Urothelium cell line (cell line): ENCODE measurements at regions not wholly inside any gene's neighbourhood (a gene's known extent, or its start where the extent isn't known, plus 50 kb on each side); places are given as distances from the start of the nearest gene placed in this dataset.

Source experiments
- DNase-seq: peaks from one replicate; pipeline ENCODE4 v3.0.0; 2011; ENCODE audit warnings: low spot score, mixed read lengths
- FAIRE-seq: peaks from 2 replicates; lab custom pipeline; 2011; peaks lifted over from hg19 to GRCh38; lab: Jason Lieb, UNC

DNA sequence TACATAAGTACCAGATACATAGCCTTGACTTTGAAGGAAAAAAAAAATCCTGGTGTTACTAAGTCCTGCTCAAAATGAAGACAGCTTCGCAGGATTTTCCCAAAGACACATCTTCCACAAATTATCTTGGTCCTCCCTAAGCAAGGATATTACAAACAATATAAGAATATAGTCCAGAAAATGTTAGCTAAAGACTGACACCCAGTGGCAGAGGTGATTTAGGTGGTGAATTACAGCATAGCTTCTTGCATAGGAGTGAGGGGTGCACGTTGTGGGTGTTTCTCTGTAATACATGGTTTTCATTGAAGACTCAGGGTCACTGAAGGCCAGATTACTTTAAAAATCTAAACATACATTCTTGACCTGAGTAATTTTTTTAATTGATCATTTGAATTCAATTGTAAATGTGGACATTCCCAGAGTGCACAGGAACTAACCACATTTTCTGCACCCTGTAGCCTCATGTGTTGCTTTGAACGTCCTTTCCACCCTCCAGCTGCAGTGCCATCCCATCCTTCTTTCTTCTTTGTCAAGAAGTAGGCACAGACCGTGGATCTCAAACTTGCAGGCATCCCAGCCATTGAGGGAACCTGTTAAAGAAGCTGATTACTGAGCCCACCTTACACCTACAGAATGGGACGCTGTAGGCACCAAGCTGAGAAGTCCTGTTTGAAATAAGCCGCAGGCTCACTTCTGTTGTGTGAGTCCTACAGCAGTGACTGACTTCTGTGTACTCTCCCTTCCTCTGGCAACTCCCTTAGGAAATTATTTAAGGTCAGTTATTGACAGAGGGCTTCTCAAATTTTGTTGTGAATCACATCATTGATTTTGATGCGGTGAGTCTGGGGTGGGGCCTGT, 102.6 kb downstream of the PERP start:
- DNase-seq = peak; percentile 30
- FAIRE-seq = no peak

- no peak for FAIRE-seq
- no peak for DNase-seq
Observed at GRCh38 chr6:138005846-138006245, 101.4 kb downstream of the PERP start.

DNA sequence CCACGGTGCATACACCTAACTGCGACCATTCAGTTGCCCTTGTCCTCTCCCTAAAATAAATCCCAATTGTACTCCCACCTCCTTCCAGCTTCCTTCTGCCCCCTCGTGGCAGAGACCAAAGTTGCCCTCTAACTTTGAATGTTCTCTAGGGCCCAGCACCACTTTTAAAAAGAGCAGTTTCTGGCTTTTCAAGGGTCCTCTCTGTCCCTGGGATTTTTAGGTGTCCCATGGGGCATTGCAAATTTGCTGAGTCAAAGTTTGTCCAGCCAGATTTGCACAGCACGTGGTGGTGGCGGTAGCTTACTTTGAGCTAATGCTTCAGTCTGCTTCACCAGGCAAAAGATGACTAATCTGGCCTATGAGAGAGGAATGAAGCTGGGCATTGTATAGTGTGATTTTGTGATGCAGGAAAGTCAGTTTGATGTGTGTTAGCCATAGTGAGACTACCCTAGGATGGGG, 100.2 kb downstream of the PERP start:
- peak; percentile 58 for DNase-seq
- no peak for FAIRE-seq

DNA sequence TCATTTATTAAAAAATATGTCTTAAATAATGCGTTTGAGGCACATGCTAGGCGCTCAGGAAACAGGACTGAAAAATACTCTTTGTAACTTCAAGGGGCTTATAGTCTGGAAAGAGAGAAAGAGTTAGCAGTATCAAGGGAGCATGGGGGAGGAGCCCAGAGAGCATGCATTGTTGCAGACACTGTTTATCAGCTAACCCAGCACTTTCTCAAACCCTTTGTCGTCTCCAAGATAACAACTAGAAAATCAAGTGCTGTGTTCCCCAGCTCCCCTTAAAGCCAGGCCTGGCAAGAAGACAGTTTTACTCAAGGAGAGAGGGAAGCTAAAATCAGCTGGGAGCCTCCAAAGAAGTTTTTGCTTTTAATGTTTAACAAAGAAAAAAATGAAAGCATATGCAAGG, 98.4 kb downstream of the PERP start:
- FAIRE-seq (no peak), DNase-seq (no peak)

GRCh38 chr6:138011413-138011812, 95.8 kb downstream of the PERP start:
- FAIRE-seq (no peak), DNase-seq (no peak)

DNA sequence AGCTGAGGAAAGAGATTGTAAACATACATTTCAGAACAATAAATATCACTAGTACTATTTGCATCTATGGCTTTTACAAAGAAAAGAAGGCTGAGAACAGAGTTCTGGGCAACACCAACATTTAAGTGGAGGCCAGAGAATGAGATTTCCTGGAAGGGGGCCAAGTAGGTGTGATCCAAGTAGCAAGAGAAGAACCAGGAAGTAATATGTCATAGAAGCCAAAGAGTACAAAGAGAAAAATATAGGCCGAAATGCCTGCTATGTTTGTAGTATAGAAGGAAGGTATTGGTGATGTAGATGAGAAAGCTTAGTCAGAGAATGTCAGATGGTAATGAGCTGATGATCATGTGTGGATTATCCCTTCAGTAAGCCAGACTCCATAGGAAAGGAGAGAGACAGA, 94.5 kb downstream of the PERP start:
- FAIRE-seq = no peak
- no peak for DNase-seq

DNA sequence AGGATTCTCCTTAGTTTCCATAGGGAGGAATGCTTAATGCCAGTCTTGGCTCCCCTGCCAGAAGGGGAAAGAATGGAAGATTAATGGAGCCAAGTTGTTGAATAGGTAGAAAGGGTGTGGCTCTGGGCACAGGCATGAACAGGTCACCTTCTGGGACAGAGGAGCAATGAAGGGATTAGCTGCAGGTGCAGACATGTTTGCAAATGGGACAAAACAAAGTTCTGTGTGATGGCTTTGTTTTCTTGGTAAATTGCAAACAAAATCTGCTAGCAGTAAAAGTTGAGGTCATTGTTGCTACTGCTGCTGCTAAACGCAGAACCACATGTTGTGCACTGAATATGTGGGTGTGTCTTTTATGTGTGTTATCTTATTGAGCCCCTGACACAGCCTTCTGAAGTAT, 93.3 kb downstream of the PERP start:
- no peak for DNase-seq
- FAIRE-seq = no peak

DNA sequence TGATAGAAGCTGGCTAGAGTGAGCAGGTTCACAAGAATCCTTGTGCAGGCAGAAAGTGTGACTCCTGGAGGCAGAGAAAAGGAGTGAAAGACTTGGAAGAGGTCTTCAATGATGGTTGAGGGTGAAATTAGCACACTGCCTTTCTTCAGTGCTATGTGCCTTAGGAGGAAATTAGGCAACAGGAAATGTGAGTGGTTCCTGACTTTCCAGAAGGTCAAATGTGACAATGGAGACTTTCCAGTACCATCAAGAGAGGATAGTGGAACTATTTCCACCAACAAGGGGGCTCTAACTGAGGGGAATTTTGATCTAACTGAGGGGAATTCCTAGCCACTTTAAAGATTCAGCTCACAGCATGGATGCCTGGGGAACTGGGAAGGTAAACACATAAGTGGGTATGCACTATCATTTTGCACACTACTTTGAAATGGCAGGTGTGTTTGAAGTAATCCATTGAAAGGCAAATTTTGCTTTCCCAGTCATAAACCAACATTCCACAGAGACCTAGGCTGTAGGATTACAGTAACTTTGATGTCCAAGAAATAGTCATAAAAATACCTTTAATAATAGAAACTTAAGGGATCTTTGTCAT, 90.0 kb downstream of the PERP start:
- no peak for FAIRE-seq
- DNase-seq = no peak

GRCh38 chr6:138018297-138018696, 88.9 kb downstream of the PERP start:
- FAIRE-seq = no peak
- DNase-seq = no peak

DNA sequence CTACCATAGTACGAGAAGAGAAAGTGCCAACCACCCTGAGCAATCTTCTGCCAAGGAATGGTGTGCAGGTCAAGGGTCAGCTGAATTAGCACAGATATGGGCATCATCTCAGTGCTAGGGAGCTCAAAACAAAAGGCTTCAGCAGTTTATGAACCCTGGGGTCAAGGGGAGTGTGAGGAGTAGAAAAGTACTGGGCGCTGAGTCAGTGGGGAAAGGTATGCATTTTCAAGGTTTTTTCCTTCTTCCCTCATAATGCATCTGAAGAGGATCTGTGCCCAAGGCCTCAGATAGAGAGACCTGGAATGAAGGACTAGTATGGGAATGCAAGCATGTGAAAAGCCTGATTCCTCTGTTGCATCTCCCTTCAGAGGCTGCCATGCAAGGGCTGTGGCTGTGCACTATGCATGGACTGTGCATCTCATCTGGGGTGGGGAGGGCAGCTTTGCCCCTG, 81.7 kb downstream of the PERP start:
- DNase-seq (no peak), FAIRE-seq (no peak)

DNA sequence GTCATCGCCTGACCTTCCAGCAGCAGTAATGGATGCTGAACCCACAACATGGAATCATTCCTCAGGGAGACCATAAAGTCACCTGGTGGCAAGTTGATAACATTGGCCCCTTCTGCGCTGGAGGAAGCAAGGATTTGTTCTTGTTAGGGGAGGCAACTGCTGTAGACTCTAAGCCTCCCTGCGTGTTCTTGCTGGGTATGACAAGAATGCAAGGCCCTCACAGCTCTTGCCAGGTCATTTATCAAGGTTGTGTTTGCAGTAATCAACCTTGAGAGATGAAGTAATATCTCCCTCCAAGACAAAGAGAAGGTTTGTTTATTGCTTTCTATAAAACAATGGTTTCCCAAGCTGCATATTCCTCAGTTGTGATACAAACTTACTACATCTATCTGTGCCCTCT, 80.9 kb downstream of the PERP start:
- FAIRE-seq (no peak), DNase-seq (no peak)

DNA sequence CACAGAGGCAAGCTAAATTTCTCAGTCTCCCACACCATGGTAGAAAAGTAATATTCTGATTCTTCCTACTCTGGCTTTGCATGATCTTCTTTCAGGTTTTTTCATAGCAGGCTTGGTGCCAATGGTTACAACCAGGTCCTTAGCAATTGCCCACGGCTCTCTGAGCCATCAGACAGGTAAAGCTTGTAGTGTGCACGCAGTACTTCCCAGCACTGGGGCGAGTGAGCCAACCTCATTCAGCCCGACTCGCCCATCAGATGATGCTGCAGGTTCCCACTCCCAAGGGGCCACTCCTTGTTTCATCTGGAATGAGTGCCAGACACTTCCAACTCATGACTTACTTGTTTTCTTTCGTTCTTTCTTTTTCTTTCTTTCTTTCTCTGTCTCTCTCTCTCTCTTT, 78.3 kb downstream of the PERP start:
- DNase-seq = no peak

GRCh38 chr6:138030872-138031271, 76.3 kb downstream of the PERP start:
- DNase-seq = no peak
- no peak for FAIRE-seq

More for the DNA sequence above, 78.3 kb downstream of the PERP start:
- FAIRE-seq = no peak

DNA sequence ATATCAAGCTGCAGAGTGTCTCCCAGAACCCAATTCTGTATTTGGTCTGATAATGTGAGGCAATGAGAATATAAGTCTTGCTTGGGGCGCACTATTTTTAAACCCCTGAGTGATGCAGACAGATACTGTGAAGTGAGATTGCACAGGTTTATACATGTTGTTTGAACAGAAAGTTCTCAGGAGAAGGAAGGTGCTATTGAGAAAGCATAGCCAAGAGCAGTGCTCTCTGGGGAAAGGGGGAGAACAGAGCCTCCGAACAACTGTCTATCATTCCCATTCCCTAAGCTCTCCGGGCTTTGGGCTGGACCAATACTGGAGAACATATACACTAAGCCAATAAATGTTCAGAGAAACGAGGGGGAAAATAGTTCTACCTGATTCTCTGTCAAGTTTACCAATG, 75.8 kb downstream of the PERP start:
- no peak for FAIRE-seq

DNA sequence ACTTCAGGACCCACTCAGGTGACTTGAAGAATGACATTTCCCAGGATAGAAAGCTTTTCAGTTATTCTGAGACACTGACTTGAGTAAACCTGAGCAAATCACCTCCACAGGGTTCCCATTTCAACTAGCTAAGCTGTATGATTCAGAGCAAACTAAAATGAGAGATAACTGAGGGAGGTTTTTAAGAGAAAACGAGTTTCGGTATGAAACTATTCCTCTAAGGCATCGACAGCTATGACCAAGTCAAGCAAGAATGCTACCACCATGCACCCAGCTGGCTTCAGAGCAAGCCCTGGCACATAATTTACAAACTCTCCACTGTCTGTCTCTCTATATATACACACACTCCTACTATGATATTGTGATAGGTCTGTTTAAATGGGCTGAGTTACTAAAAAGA, 75.4 kb downstream of the PERP start:
- no peak for DNase-seq
- FAIRE-seq = no peak

More for the DNA sequence above, 75.8 kb downstream of the PERP start:
- DNase-seq = no peak

GRCh38 chr6:138032571-138032970, 74.6 kb downstream of the PERP start:
- FAIRE-seq (no peak), DNase-seq (no peak)

DNA sequence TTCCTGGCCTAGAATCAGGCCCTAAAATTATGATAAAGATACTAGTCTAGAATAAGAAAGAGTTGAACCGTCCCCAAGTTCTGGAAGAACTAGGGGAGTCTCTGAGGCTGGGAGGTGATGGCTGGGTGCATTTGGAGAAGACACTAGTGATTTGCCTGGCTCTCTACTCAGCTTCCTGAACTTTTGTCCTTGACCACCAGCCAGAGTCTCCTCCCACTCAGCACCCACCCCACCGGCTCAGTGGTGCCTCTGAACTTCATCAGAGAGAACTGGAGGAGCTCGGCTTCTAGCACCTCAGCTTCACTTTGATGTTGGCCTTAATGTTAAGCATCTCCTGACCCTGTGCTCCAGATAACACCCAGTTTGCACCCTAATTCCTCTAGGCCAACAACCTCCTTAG, 73.0 kb downstream of the PERP start:
- DNase-seq = no peak
- FAIRE-seq = no peak

GRCh38 chr6:138035070-138035469, 72.1 kb downstream of the PERP start:
- DNase-seq (no peak), FAIRE-seq (no peak)

DNA sequence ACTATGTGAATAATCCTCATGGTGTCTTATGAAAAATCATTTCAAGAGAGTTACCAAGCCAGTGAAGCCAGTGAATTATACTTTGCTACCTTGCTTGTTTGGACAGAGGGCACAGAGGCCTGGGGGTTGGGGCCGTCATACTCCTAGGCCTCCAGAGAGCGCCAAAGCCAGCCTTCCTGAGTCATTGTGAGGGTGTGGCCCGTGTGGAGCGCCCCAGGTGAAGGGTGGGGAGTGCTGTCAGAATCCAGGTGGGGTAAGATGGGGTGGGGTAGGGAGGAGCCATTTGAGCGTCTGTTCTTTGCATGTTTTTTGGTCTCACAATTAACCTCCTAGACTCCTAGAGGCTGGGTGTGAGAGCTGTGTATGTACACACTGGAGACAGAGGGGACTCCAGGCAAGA, 71.1 kb downstream of the PERP start:
- FAIRE-seq (no peak), DNase-seq (no peak)

- DNase-seq (no peak), FAIRE-seq (no peak)
Observed at GRCh38 chr6:138037009-138037504, 70.2 kb downstream of the PERP start.

DNA sequence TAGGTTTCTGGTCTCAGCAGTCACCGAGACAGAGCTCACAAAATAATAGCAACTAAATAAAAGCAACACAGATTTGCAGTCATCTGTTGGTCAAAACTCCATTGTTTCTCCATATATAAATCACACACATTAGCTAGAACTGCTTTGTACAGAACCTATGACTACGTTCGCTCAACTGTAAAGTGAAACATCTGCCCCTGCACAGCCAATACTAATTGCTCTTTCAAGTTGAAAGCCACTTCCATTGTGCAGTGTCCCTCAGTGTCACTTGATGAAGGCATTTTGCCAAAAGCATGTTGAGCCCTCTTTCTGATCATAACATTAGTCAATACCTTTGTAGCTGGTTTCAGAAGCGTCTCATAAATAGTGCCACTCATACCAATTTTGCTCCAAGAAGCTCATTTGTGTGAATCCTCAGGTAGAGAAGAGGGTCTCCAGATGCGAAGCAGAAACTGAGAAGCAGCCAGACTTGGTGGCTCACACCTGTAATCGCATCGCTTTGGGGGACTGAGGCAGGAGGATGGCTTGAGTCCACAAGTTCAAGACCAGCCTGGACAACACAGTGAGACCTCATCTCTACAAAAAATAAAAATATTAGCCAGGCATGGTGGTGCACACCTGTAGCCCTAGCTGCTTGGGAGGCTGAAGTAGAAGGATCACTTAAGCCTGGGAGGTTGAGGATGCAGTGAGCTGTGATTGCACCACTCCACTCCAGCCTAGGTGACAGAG, 68.9 kb downstream of the PERP start:
- no peak for DNase-seq
- no peak for FAIRE-seq
